ENCODE measurements at regions not wholly inside any gene's neighbourhood (a gene's known extent, or its start where the extent isn't known, plus 50 kb on each side); places are given as distances from the start of the nearest gene placed in this dataset.

DNA sequence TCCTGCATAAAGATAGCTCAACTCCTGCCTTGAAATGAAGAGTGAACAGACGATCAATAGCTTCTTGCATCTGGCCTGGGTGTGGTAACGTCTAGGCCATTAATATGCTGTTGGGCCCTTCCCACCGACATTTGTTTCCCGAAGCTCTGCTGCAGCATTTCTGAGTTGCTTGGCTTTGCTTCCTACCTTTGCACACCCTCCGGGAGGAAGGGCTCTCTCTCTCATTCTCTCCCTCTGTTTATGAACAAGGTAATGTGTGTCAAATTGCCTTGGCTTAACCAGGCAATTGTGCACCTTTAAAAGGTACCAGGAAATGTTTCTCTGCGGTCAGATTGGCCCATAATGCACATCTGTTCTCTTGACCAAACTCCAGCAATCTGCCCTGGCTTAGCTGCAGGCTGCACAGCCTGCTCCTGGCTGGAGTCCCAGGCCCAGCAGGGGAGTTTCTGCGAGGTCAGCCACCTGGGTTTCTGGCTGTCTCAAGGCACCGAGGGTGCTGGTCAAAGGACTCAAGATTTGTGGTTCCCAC is 223.7 kb downstream of the SNX10 start:
- no peaks in the 10 kb centered on the region for H3K9me2 ChIP-seq (replicated peaks; ENCODE audit: low read depth, low read length)
- H3K36me3 ChIP-seq (ENCODE audit: insufficient read depth, low read length): no peaks in the 10 kb centered on the region
- no peaks in the 10 kb centered on the region for H3K27me3 ChIP-seq (ENCODE audit: insufficient read depth, low read length, poor library complexity, severe bottlenecking)
- H3K4me2 ChIP-seq (ENCODE audit: low read depth, low read length, poor library complexity, severe bottlenecking): no peak overlapping the region
- TF ChIP-seq, protein P1, sequence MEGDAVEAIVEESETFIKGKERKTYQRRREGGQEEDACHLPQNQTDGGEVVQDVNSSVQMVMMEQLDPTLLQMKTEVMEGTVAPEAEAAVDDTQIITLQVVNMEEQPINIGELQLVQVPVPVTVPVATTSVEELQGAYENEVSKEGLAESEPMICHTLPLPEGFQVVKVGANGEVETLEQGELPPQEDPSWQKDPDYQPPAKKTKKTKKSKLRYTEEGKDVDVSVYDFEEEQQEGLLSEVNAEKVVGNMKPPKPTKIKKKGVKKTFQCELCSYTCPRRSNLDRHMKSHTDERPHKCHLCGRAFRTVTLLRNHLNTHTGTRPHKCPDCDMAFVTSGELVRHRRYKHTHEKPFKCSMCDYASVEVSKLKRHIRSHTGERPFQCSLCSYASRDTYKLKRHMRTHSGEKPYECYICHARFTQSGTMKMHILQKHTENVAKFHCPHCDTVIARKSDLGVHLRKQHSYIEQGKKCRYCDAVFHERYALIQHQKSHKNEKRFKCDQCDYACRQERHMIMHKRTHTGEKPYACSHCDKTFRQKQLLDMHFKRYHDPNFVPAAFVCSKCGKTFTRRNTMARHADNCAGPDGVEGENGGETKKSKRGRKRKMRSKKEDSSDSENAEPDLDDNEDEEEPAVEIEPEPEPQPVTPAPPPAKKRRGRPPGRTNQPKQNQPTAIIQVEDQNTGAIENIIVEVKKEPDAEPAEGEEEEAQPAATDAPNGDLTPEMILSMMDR (conservative IDR thresholded peaks at IDR 0.05; ENCODE audit: low read length): no peak
- no peak for TF ChIP-seq EZH2phosphoT487 (IDR thresholded peaks at IDR 0.05; ENCODE audit: borderline replicate concordance)
- H3K4me3 ChIP-seq (ENCODE audit: low read length, poor library complexity, severe bottlenecking): no peak overlapping the region
- no peaks in the 10 kb centered on the region for H3F3A ChIP-seq (ENCODE audit: low read depth)
- no peaks in the 10 kb centered on the region for H3K4me1 ChIP-seq (ENCODE audit: insufficient read depth, low read length, poor library complexity, severe bottlenecking)
- no peak overlapping the region for H2AFZ ChIP-seq (ENCODE audit: low read length)
- no peaks in the 10 kb centered on the region for H3K79me2 ChIP-seq (ENCODE audit: insufficient read depth, low read length)
- no peak overlapping the region for H3K9ac ChIP-seq (ENCODE audit: low read depth, low read length, poor library complexity, severe bottlenecking)
- H4K20me1 ChIP-seq (ENCODE audit: insufficient read depth, low read length, poor library complexity, severe bottlenecking): no peaks in the 10 kb centered on the region
- H3K9me3 ChIP-seq (ENCODE audit: insufficient read depth, low read depth, low read length): no peaks in the 10 kb centered on the region

DNA sequence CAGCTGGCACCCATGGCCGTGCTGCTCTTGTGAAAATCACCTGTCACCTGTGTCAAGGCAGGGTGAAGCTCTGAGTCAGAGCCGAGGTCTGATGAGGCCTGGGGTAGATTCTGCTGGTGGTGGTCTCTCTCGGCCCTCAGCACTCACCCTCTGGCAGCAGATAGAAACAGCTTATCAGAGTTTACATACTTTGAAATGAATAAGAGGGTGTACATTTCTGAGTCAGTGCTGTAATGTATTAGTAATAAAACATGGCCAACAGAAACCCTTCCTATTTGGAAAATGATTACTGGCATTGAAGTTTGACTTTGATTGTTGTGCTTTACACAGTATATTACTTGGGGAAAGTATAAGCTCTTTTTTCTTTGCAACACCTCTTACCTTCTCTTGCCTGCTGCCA is 228.8 kb downstream of the SNX10 start:
- Histone ChIP-seq H3K4me3 (ENCODE audit: low read length, poor library complexity, severe bottlenecking) (no peak overlapping the region), H4K20me1 (ENCODE audit: insufficient read depth, low read length, poor library complexity, severe bottlenecking) (no peaks in the 10 kb centered on the region), H3K4me2 (ENCODE audit: low read depth, low read length, poor library complexity, severe bottlenecking) (no peak overlapping the region), H2AFZ (ENCODE audit: low read length) (no peak overlapping the region), H3K27me3 (ENCODE audit: insufficient read depth, low read length, poor library complexity, severe bottlenecking) (no peaks in the 10 kb centered on the region), H3K79me2 (ENCODE audit: insufficient read depth, low read length) (no peaks in the 10 kb centered on the region), H3K9me3 (ENCODE audit: insufficient read depth, low read depth, low read length) (no peaks in the 10 kb centered on the region), H3K9ac (ENCODE audit: low read depth, low read length, poor library complexity, severe bottlenecking) (no peak overlapping the region), H3F3A (ENCODE audit: low read depth) (no peaks in the 10 kb centered on the region), H3K36me3 (ENCODE audit: insufficient read depth, low read length) (no peaks in the 10 kb centered on the region), H3K4me1 (ENCODE audit: insufficient read depth, low read length, poor library complexity, severe bottlenecking) (peaks cover 5% of the 10 kb centered on the region), H3K9me2 (replicated peaks; ENCODE audit: low read depth, low read length) (no peaks in the 10 kb centered on the region)
- no peak for TF ChIP-seq EZH2phosphoT487 (IDR thresholded peaks at IDR 0.05; ENCODE audit: borderline replicate concordance)
- TF ChIP-seq, protein P1 (conservative IDR thresholded peaks at IDR 0.05; ENCODE audit: low read length): no peak

DNA sequence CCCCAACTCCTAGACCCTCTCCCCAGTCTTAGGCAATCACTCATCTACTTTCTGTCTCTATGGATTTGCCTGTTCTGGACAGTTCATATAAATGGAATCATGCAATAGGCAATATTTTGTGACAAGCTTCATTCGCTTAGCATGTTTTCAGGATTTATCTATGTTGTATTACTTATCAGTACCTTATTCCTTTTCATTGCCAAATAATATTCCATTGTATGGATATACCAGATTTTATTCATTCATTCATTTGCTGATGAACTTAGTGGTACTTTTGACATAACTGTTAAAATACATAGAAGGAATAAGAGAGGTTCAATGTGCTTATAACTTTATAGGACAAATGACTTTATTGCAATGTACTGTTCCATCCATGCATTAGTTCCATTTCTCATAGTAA is 231.0 kb downstream of the SNX10 start:
- H2AFZ ChIP-seq (ENCODE audit: low read length): no peak overlapping the region
- no peak for TF ChIP-seq EZH2phosphoT487 (IDR thresholded peaks at IDR 0.05; ENCODE audit: borderline replicate concordance)
- TF ChIP-seq, protein P1 (conservative IDR thresholded peaks at IDR 0.05; ENCODE audit: low read length): no peak
- no peaks in the 10 kb centered on the region for H3K27me3 ChIP-seq (ENCODE audit: insufficient read depth, low read length, poor library complexity, severe bottlenecking)
- no peaks in the 10 kb centered on the region for H3K9me2 ChIP-seq (replicated peaks; ENCODE audit: low read depth, low read length)
- no peak overlapping the region for H3K4me3 ChIP-seq (ENCODE audit: low read length, poor library complexity, severe bottlenecking)
- H3K36me3 ChIP-seq (ENCODE audit: insufficient read depth, low read length): no peaks in the 10 kb centered on the region
- no peaks in the 10 kb centered on the region for H3K9me3 ChIP-seq (ENCODE audit: insufficient read depth, low read depth, low read length)
- H3F3A ChIP-seq (ENCODE audit: low read depth): no peaks in the 10 kb centered on the region
- H3K9ac ChIP-seq (ENCODE audit: low read depth, low read length, poor library complexity, severe bottlenecking): no peak overlapping the region
- H3K4me1 ChIP-seq (ENCODE audit: insufficient read depth, low read length, poor library complexity, severe bottlenecking): peaks cover 18% of the 10 kb centered on the region
- no peaks in the 10 kb centered on the region for H4K20me1 ChIP-seq (ENCODE audit: insufficient read depth, low read length, poor library complexity, severe bottlenecking)
- H3K79me2 ChIP-seq (ENCODE audit: insufficient read depth, low read length): no peaks in the 10 kb centered on the region; the same call in 1 of the 2 replicates
- H3K4me2 ChIP-seq (ENCODE audit: low read depth, low read length, poor library complexity, severe bottlenecking): no peak overlapping the region
